CD4-positive, alpha-beta T cell treated with Interferon alpha-2 for 1 hour (primary cell): ENCODE measurements at regions not wholly inside any gene's neighbourhood (a gene's known extent, or its start where the extent isn't known, plus 50 kb on each side); places are given as distances from the start of the nearest gene placed in this dataset.
"Not testable (repeated sequence)": the region's sequence is repeated elsewhere in the genome, so short reads cannot be mapped to it uniquely, and the experiment has no call there.

Experiments
- DNase-seq, 2 donors: peaks; one replicate each; pipeline ENCODE4 v3.0.0-alpha.2; 2020 to 2022

DNA sequence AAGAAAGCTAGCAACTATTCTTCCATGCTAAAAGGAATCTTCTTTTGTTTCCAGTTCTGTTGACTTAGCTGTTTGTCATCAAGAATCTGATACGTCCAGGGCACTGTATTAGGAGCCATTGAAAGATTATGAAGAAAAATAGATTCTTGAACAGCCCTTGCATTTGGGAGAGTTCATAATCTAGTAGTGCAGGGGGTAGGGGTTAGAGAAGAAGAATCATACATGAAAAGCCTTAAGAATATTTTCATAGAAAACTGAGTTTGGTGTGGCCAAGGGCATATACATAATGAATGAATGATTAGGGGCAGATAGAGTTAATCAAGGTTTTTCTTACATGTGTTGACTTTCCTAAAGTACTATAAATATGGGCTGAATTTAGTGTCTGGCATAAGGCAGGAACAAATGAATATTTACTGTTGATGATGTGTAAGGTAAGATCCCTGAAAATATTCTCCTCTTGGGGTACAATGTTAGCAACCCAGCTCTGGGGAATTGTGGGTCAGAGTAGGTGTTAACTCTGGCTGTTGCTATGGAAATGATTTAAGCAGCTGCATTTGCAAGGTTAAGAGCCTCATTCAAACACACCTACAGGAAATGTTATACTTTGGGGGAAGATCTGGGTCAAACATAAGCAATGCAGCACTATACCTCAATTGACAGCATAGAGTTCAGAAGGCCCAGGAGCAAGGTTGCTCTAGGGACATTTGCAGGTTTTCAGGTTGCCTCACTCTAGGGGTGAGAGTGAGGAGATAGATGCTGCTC is 667.3 kb upstream of the CITED2 start:
- DNase-seq: no peak

DNA sequence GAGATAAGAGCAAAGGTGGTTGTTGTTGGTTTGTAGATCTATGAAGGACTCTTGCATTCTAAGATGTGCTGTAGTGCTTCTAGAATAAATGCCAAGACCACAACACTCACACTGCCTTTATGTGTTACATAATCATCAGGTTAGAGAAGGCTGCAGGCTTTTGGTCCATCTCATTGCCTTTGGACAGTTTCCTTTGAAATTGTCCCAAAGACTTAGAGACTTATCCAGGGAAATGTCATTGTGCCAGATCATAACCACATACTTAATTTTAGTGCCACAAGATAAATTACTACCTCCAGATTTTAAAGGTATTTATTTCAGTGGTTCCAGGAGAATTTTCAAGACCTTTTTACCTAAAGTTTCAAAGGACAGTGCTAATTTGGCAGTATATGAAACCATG is 666.6 kb upstream of the CITED2 start:
- DNase-seq: no peak

DNA sequence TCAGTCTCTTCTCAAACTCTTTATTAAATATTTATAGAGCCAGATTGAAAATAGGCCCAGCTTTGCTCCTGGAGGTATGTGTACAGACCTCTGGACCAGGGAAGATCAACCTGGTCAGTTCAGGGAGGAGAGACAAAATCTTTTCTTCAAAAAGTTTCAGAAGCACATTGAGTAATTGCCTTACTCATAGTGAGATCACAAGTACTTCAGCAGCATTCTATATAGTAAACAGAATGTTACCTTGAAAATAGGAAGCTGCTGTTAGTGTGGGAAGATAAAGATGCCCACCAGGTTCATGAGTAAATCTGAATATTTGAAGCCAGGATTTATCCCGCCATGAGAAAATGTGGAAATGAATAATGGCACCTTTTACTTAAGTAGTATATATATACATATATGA is 665.9 kb upstream of the CITED2 start:
- no peak for DNase-seq

DNA sequence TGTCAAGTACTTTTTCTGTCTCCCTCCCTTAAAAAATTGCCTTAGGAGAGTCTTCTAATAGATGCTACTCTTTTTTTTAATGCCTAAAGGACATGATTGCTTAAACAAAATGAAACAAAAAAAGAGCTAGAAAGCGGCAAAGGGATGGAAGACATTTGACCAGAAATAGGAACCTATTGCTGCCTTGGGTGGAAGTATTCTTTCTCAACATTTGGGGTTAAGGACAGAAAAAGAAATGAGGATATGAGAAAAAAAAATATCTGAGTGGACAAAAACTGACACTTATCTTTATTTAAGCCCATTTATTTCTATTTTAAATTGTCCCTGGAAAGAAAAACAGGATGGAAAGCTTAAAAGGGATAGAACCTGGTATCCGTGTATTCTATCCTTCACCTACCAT is 664.9 kb upstream of the CITED2 start:
- no peak for DNase-seq

DNA sequence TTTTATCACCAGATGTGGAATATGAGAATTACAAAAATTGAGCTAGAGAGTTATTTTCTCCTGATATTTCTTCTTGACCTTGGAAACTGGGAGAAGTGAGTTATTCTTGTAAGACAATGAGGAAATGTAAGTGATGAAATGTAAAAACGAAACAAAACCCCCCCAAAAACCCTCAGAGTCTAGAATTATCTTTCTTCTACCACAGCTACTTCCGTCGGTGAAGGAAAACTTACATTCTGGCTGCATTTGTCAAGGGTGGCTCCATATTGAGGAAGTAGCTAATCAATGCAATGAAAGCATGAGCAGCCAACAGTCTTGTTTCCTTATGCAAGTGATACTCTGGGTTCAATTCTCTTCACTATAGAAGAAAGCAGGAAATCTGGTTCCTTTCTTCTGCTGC is 661.7 kb upstream of the CITED2 start:
- no peak for DNase-seq

DNA sequence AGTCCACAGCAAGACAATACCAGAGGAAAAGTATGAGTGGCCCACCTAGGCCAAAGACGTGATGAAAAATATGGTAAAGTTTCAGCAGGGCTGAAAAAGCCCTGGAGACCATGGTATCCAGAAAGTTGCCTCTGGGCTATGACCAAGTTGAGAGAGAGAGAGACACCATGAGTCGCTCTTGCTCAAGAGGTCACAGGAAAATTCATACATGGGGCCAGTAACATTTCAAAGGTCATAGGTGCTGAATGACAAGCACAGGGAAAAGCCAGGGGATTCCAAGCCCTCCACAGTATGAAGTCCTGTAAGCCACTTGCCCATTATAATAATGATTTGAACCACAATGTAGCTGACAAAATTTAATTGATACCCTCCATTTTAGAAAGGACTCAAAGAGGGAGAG is 657.7 kb upstream of the CITED2 start:
- no peak for DNase-seq

DNA sequence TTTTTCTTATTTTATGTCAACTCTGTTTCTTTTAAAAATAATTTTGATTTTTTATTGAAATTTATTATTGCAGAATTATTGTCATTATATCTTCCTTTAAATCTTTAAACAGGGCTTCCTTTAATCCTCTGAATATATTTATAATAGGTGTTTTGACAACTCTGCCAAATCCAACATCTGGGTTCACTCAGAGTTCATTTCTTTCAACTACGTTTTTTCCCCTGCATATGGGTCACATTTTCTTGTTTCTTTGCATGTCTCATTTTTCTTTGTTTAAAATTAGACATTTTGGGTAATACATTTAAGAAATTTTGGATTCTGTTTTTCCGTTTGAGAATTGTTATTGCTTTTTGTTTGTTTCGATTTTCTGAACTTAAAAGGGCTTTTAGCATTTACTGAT is 655.1 kb upstream of the CITED2 start:
- DNase-seq: no peak

DNA sequence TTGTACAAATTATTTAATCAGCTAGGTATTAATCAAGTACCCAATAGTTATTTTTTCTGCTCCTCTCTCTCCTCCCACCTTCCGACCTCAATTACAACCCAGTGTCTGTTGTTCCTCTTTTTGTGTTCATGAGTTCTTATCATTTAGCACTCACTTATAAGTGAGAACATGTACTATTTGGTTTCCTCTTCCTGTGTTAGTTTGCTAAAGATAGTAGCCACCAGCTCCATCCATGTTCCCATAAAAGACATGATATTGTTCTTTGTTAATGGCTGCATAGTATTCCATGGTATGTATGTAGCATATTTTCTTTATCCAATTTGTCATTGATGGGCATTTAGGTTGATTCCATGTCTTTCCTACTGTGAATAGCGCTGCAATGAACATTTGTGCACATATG is 652.8 kb upstream of the CITED2 start:
- DNase-seq: no peak

DNA sequence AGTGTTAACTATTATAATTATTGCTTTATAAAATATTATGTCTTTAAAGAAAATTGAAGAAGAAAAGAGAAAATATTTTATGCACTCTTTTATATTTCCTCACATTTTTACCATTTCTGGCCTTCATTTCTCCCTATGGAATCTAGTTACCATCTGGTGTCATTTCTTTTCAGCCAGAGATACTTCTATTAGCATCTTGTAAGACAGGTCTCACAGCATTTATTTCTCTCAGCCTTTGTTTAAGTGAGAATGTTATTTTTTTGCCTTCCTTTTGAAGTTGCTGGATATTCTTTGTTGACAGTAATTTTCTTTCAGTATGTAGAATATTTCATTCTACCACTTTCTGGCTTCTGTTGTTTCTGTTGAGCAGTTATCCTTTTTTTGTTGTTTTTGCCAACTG is 652.1 kb upstream of the CITED2 start:
- DNase-seq: no peak

DNA sequence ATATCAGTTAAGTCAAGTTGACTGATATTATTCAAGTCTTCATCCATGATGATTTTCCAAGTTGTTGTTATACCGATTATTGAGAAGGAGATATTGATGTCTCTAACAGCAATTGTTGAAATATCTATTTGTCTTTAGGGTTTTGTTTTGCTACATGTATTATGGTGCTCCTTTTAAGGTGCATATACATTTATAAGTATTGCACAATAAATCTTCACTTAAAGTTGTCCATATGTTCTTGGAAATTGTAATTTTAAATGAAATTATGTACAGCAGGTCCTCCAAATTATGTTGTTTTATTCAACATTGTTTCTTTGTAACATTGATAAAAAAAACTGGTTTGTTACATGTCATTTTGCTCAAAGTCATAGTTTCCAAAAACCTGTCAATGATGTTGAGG is 650.7 kb upstream of the CITED2 start:
- DNase-seq: no peak

DNA sequence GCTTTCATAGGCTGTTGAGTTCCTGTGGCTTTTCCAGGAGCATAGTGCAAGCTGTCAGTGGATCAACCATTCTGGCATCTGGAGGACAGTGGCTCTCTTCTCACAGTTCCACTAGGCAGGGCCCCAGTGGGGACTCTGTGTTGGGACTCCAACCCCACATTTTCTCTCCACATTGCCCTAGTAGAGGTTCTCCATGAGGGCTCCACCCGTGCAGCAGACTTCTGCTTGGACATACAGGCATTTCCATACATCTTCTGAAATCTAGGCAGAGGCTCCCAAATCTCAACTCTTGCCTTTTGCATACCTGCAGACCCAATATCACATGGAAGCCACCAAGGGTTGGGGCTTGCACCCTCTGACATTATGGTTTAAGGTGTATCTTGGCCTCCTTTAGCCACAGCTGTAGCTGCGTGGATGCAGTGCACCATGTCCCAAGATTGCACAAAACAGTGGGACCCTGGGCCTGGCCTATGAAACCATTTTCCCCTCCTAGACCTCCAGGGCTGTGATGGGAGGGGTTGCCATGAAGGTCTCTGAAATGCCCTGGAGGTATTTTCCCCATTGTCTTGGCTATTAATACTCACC is 645.9 kb upstream of the CITED2 start:
- DNase-seq: no peak

DNA sequence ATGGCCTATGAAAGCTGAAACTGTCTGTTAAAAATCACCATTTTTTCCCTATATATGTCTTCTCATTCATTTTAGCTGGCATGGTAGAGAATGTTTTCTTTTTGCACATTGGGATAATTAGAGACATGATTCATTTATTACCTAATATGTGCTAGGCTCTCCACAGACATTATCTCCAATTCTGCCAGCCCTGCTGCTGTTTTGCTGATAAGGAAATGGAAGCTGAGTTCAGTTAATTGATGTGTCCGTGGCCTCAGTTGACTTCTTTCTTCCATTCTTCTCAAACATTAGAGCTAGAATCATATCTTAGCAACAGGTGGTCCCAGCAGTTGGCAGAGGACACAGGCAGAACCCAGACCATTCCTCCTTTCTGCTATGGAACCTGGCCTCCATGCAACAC is 644.1 kb upstream of the CITED2 start:
- DNase-seq: no peak

DNA sequence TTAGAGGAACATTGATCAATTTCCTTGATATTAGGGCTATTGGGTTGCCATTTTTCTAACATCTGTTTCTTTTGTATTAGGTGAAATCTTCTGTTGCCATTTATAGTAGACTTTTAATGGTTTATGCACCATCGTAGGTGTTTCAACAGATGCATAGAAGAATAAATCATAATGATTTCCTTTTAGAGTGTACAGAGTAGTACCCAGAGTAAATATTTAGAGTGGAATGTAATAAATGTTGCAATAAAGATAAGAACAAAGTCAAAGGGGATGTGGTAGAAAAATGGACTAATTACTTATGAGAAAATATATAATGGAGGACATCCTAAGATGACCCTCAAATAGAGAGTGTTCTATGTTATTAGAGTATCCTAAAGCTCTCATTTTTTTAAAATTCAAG is 643.0 kb upstream of the CITED2 start:
- no peak for DNase-seq

DNA sequence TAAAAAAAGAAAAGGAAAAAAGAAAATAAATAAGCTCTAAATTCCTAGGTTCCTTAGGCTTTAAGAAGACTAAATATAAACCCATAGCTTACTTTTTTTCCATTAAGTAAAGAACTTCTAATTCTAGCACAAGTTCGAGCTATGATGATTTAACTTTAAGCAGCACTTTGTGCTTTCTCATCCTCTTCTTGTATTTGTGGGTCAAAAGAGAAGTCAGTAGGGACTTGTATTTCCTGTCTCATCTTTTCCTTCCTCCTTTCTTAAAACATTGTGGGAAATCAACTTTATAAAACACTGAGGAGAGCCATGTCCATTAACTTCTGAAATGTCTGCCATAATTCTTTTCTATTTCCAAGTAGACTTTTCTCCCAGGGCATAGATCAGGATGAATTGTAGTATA is 637.7 kb upstream of the CITED2 start:
- no peak for DNase-seq

DNA sequence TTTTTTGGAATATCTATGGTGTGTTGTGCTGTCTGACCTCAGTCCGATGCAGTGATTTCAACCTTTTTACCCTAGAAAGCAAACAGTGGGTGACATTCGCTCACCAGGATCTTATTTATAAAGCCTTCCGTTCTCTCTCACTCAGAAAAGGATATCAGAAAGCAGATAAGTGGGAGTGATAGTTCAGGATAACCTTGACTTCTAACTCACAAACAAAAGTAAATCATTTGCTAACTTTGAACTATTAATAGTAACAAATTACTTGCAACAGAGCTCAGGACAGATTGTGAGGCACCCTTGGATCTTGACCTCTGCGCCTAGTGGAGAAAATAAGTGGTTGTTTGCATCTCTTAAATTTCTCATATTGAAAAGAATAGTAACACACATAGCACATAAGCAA is 637.1 kb upstream of the CITED2 start:
- DNase-seq: no peak

DNA sequence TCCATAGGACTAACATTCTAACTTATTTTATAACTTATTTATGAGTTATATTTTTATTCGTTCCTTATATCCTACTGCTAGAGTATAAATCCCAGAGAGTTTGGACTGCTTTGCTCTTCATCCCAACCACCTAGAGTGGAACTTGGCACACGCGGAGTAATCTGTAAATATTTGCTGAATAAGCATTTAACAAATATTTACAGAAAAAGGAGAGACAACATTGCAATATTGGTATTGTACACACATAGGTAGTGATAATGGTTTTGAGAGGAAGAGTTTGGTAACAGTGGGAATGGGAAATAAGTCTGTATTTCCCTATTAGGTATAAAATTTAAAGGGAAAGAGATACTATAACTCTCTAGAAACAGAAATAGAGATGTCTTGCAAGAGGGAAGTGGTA is 634.8 kb upstream of the CITED2 start:
- DNase-seq: no peak

DNA sequence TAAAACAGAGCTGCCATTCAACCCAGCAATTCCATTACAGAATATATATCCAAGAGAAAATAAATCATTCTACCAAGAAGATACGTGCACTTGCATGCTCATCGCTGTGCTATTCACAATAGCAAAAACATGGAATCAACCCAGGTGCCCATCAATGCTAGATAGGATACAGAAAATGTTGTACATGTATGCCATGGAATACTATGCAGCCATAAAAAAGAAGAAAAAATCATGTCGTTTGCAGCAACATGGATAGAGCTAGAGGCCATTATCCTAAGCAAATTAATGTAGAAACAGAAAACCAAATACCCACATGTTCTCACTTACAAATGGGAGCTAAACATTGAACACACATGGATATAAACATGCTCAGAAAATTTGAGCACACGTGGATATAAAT is 633.1 kb upstream of the CITED2 start:
- no peak for DNase-seq

DNA sequence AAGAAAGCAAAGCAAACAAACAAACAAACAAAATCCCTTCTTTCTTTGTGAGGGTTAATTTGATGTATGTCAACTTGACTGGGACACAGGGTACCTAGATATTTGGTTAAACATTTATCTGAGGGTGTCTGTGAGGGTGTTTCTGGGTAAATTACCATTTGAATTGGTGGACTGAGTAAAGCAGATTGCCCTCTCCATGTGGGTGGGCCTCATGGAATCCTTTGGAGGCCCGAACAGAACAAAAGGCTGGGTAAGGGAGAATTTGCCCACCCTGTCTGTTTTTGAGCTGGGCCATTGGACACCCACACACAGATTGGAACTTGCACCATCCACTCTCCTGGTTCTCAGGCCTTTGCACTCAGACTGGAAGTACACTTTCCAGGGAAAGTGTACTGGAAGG is 628.8 kb upstream of the CITED2 start:
- DNase-seq: no peak

DNA sequence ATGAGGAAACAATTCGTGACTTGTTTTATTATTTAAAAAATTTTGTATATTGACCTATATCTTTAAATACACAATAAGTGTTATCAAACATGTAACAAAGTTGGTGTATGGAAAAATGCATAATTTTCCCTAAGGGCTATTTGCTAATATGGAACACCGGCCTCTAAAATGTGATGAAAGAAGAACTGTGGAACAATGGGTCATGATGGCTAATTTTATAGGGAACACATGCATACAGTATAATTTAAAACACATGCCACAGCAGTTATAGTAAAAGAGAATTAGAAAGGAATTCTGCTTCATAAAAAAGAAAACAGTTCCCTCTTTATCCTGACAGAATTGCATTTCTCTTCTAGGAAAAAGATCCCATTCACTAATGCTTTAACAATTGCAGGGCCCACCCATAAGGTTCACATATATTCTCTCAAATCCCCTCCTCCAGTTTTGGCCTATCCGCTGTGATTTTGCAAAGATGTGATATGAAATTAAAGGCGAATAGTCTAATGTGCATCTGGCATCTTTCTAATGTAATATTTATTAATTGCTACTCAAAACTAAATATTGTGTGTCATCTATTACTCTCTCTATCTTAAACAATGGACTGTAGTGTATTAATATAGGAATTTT is 628.1 kb upstream of the CITED2 start:
- no peak for DNase-seq

DNA sequence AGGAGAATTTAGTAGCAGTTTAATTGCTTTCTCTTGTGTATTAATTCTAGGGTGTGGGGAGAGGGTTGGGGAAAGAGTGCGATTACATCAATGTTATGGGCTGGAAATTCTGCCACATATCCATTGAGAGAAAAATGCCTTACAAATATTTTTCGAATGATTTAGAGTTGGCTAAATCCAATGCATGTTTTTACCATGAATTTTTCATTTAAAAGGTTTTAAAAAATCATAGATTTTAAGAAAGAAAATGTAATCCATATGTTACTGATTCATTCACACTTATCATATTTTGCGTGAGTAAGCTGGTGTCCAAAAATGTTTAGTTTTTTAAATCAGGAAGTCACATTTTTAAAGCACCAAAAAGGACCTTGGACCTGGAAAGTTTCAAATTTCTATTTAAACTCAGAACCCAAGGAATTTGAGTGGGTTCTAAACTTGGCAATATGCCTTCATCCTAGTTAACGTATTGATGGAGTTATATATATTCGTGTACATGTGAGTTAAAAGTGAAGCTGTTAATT is 627.4 kb upstream of the CITED2 start:
- no peak for DNase-seq

DNA sequence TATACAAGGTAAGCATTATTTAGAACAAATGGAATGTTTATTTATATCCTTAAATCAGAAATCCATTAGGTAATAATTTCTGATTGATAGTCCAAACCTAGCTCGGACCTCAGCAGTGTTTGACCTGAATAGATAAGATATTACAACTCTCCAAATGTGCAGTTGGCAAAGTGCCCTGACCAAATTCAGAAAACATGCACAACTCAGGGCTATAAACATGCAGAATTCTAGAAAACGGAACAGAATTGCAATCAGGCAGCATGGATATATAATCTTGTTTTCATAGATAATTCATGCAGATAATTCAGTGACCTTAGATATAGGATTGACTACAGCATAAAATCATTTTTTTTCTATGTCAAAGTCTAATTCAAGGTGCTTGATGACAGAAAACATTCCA is 626.6 kb upstream of the CITED2 start:
- no peak for DNase-seq

DNA sequence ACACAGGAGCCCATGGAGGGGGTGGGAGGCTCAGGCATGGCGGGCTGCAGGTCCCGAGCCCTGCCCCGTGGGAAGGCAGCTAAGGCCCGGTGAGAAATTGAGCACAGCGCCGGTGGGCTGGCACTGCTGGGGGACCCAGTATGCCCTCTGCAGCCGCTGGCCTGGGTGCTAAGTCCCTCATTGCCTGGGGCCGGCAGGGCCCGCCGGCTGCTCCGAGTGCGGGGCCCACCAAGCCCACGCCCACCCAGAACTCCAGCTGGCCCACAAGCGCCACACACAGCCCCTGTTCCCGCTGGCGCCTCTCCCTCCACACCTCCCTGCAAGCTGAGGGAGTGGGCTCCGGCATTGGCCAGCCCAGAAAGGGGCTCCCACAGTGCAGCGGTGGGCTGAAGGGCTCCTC is 625.2 kb upstream of the CITED2 start:
- DNase-seq: not testable (repeated sequence)

DNA sequence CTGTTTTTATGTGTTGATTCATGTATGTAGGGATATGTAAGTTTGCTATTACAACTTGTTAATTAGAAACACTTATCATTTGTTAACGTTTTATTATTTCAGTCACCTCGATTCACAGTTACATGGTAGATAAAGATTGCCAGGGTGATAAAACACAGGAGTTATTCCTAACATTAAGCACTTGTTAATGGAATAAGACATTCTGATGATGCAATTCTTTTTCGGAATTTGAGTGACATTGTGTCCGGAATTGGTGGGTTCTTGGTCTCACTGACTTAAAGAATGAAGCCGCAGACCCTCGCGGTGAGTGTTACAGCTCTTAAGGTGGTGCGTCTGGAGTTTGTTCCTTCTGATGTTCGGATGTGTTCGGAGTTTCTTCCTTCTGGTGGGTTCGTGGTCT is 624.0 kb upstream of the CITED2 start:
- not testable (repeated sequence) for DNase-seq

DNA sequence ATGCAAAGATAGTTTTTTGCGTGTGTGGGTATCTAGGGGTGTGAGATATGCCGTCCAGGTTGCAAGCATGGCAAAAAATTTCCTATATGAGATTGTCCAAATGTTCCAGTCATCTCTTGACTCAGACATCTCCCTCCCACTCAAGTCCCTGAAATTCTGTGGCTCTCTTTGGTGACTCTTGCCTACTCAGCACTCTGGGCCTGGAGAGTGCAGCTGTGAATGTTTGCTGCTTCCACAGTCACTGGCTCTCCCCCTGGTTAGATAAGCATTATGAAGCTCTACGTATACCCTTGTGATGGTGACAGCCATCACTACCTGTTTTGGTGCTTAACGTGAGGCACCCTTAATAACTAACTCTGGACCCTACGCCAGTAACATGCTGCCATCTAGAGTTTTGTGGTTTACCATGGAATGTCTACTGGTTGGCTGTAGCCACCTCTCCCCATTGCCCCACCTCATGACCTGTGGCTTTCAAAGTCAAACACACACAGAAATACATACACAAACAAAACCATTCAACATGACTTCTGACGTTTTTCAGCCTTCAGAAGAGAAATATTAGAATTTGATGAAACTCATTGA is 621.9 kb upstream of the CITED2 start:
- peak in 1 of 2 donors; percentile 6 for DNase-seq
